Parathyroid adenoma (tissue), 2 donors: ENCODE measurements at regions not wholly inside any gene's neighbourhood (a gene's known extent, or its start where the extent isn't known, plus 50 kb on each side); places are given as distances from the start of the nearest gene placed in this dataset.

Experiments used
- H2AFZ ChIP-seq: fragments of 300-600 bp; sonication (generic); one replicate; pipeline ENCODE4 v1.7.0; 2017; ENCODE audit warnings: antibody characterized with exemption, mild to moderate bottlenecking
- H3K27ac ChIP-seq: fragments of 300-600 bp; sonication (generic); one replicate; pipeline ENCODE4 v1.7.0; 2017
- H3K27me3 ChIP-seq: fragments of 300-600 bp; sonication (generic); one replicate; pipeline ENCODE4 v1.7.0; 2017; ENCODE audit warnings: low read length; ENCODE audit not compliant: control insufficient read depth, insufficient read depth
- H3K36me3 ChIP-seq: fragments of 300-600 bp; sonication (generic); one replicate; pipeline ENCODE4 v1.7.0; 2017; ENCODE audit warnings: low read length; ENCODE audit not compliant: control insufficient read depth, insufficient read depth
- H3K4me1 ChIP-seq: fragments of 300-600 bp; sonication (generic); one replicate; pipeline ENCODE4 v1.7.0; 2017; ENCODE audit warnings: control low read depth
- H3K4me2 ChIP-seq: fragments of 300-600 bp; sonication (generic); one replicate; pipeline ENCODE4 v1.7.0; 2017; ENCODE audit warnings: low read length
- H3K4me3 ChIP-seq: fragments of 300-600 bp; sonication (generic); one replicate; pipeline ENCODE4 v1.7.0; 2017; ENCODE audit warnings: low read depth, low read length
- H3K79me2 ChIP-seq: fragments of 300-600 bp; sonication (generic); one replicate; pipeline ENCODE4 v1.7.0; 2017; ENCODE audit warnings: control low read depth
- H3K9ac ChIP-seq: fragments of 300-600 bp; sonication (generic); one replicate; pipeline ENCODE4 v1.7.0; 2017; ENCODE audit warnings: mild to moderate bottlenecking
- H3K9me3 ChIP-seq: fragments of 300-600 bp; sonication (generic); one replicate; pipeline ENCODE4 v1.7.0; 2017; ENCODE audit warnings: low read length; ENCODE audit not compliant: control insufficient read depth
- CTCF ChIP-seq: fragments of 300-600 bp; sonication (generic); IDR thresholded peaks from one replicate; pipeline ENCODE4 v1.7.0; 2017; ENCODE audit warnings: antibody characterized with exemption, mild to moderate bottlenecking
- donor health status: primary hyperparathyroidism.

GRCh38 chr15:79373113-79373512, 59.0 kb upstream of the MINAR1 start:
- Histone ChIP-seq H3K4me2 (no peak overlapping the region), H3K9ac (no peak overlapping the region), H3K27ac (no peak overlapping the region), H3K79me2 (no peaks in the 10 kb centered on the region), H2AFZ (no peak overlapping the region), H3K4me1 (no peaks in the 10 kb centered on the region), H3K4me3 (no peak overlapping the region), H3K27me3 (no peaks in the 10 kb centered on the region), H3K36me3 (no peaks in the 10 kb centered on the region), H3K9me3 (no peaks in the 10 kb centered on the region)
- TF ChIP-seq CTCF, result no peak

- H3K36me3 ChIP-seq, result no peaks in the 10 kb centered on the region
- no peaks in the 10 kb centered on the region for H3K4me1 ChIP-seq
- H3K27ac ChIP-seq, result no peak overlapping the region
- no peaks in the 10 kb centered on the region for H3K79me2 ChIP-seq
- no peak for TF ChIP-seq CTCF
- no peaks in the 10 kb centered on the region for H3K27me3 ChIP-seq
- H3K4me3 ChIP-seq, result no peak overlapping the region
- H3K9me3 ChIP-seq, result no peaks in the 10 kb centered on the region
- H3K4me2 ChIP-seq, result no peak overlapping the region
- no peak overlapping the region for H2AFZ ChIP-seq
- no peak overlapping the region for H3K9ac ChIP-seq
Observed at GRCh38 chr15:79373728-79374127, 58.4 kb upstream of the MINAR1 start.

GRCh38 chr15:79376383-79376782, 55.8 kb upstream of the MINAR1 start:
- Histone ChIP-seq H3K79me2 (no peaks in the 10 kb centered on the region), H3K4me3 (no peak overlapping the region), H2AFZ (no peak overlapping the region), H3K4me2 (no peak overlapping the region), H3K9ac (no peak overlapping the region), H3K36me3 (no peaks in the 10 kb centered on the region), H3K9me3 (no peaks in the 10 kb centered on the region), H3K27me3 (no peaks in the 10 kb centered on the region), H3K4me1 (no peaks in the 10 kb centered on the region), H3K27ac (no peak overlapping the region)
- no peak for TF ChIP-seq CTCF

- Histone ChIP-seq H3K4me2 (no peak overlapping the region), H2AFZ (no peak overlapping the region), H3K9me3 (no peaks in the 10 kb centered on the region), H3K79me2 (no peaks in the 10 kb centered on the region), H3K27me3 (no peaks in the 10 kb centered on the region), H3K4me3 (no peak overlapping the region), H3K4me1 (no peaks in the 10 kb centered on the region), H3K36me3 (no peaks in the 10 kb centered on the region), H3K27ac (no peak overlapping the region), H3K9ac (no peak overlapping the region)
- TF ChIP-seq CTCF, result no peak
Observed at GRCh38 chr15:79378394-79379109, 53.6 kb upstream of the MINAR1 start.
